Astrocyte of the cerebellum (primary cell): ENCODE measurements at regions not wholly inside any gene's neighbourhood (a gene's known extent, or its start where the extent isn't known, plus 50 kb on each side); places are given as distances from the start of the nearest gene placed in this dataset.

ENCODE experiments used
- DNase-seq: peaks from one replicate; pipeline ENCODE4 v3.0.0-alpha.2; 2011; ENCODE audit warnings: low read depth
- H3K4me3 ChIP-seq: 2 replicates; pipeline ENCODE4 v1.5.1; 2011; ENCODE audit warnings: mild to moderate bottlenecking, low read depth, low read length, moderate library complexity
- CTCF ChIP-seq: IDR thresholded peaks from 2 replicates; pipeline ENCODE4 v1.5.1; 2012; ENCODE audit warnings: low read length, low read depth, moderate library complexity, mild to moderate bottlenecking; ENCODE audit errors: missing control alignments
- in situ Hi-C: cut with HindIII; loops from 2 replicates; pipeline ENCODE4 v1.10.0; 2017; ENCODE audit warnings: low sequenced_read_pairs

GRCh38 chr2:151138507-151138906 is 123.2 kb downstream of the RBM43 start:
- TF ChIP-seq CTCF: no peak
- DNase-seq: no peak
- in situ Hi-C loops: no loop called here
- no peak overlapping the region for H3K4me3 ChIP-seq

GRCh38 chr2:151137526-151137925 is 124.1 kb downstream of the RBM43 start:
- TF ChIP-seq CTCF: no peak
- in situ Hi-C loops: no loop called here
- H3K4me3 ChIP-seq: no peak overlapping the region
- DNase-seq: no peak

- DNase-seq: no peak
- H3K4me3 ChIP-seq: no peak overlapping the region
- no peak for TF ChIP-seq CTCF
- in situ Hi-C loops: no loop called here
Measured at GRCh38 chr2:151120011-151120410, 141.7 kb downstream of the RBM43 start.

- TF ChIP-seq CTCF: no peak
- no peak for DNase-seq
- in situ Hi-C loops: no loop called here
- no peak overlapping the region for H3K4me3 ChIP-seq
Measured at GRCh38 chr2:151119374-151119773, 142.3 kb downstream of the RBM43 start.

GRCh38 chr2:151118269-151118668 is 143.4 kb downstream of the RBM43 start:
- TF ChIP-seq CTCF: no peak
- in situ Hi-C loops: no loop called here
- no peak overlapping the region for H3K4me3 ChIP-seq
- DNase-seq: no peak

GRCh38 chr2:151114874-151115273 is 146.8 kb downstream of the RBM43 start:
- DNase-seq: no peak
- in situ Hi-C loops: no loop called here
- H3K4me3 ChIP-seq: no peak overlapping the region
- no peak for TF ChIP-seq CTCF

- DNase-seq: no peak
- in situ Hi-C loops: no loop called here
- no peak overlapping the region for H3K4me3 ChIP-seq
- TF ChIP-seq CTCF: no peak
Measured at GRCh38 chr2:151113318-151113717, 148.3 kb downstream of the RBM43 start.
